ENCODE measurements at regions not wholly inside any gene's neighbourhood (a gene's known extent, or its start where the extent isn't known, plus 50 kb on each side); places are given as distances from the start of the nearest gene placed in this dataset.
"Not testable (repeated sequence)": the region's sequence is repeated elsewhere in the genome, so short reads cannot be mapped to it uniquely, and the experiment has no call there.

DNA sequence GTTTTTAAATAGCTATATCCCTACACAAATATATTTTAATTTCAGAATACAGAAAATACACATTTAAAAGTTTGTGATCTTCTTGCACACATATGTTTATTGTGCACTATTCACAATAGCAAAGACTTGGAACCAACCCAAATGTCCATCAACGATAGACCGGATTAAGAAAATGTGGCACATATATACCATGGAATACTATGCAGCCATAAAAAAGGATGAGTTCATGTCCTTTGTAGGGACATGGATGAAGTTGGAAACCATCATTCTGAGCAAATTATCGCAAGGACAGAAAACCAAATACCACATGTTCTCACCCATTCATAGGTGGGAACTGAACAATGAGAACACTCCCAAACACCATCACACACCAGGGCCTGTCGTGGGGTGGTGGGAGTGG, 266.9 kb upstream of the GK2 start:
- ATAC-seq (ENCODE audit: low read depth); H2AK5ac ChIP-seq (ENCODE audit: low read depth, low read length); H3K4me3 ChIP-seq (ENCODE audit: insufficient read depth, low read depth, low read length); H3K14ac ChIP-seq (replicated peaks; ENCODE audit: low read depth, low read length); H3K36me3 ChIP-seq (ENCODE audit: control insufficient read depth, insufficient read depth, low read length); H2AFZ ChIP-seq (replicated peaks; ENCODE audit: low read length, poor library complexity); intact Hi-C loops (cut with micrococcal nuclease); in situ Hi-C loops (cut with MboI; ENCODE audit: low sequenced_read_pairs); H4K5ac ChIP-seq (ENCODE audit: low read depth, low read length); dilution Hi-C loops (cut with HindIII; ENCODE audit: low sequenced_read_pairs, unreplicated experiment); H2BK15ac ChIP-seq (ENCODE audit: low read depth, low read length); H3K4me2 ChIP-seq (ENCODE audit: low read depth, low read length); H3K56ac ChIP-seq (ENCODE audit: extremely low read depth, insufficient read depth, low read length); H2BK20ac ChIP-seq (ENCODE audit: low read depth, low read length); POLR2A ChIA-PET (ENCODE audit: unreplicated experiment); H3K79me1 ChIP-seq (ENCODE audit: low read depth in 1 of 2, low read length in 2 of 2); H2BK120ac ChIP-seq (ENCODE audit: low read depth, low read length); H3K23ac ChIP-seq (ENCODE audit: low read depth, low read length); H3K9me3 ChIP-seq (ENCODE audit: control insufficient read depth, insufficient read depth, low read length); BruUV-seq (replicated peaks); H4K20me1 ChIP-seq (ENCODE audit: insufficient read depth, low read length); H3K9ac ChIP-seq (ENCODE audit: low read depth, low read length); H2BK5ac ChIP-seq (ENCODE audit: low read depth, low read length, poor library complexity, severe bottlenecking); H3K9me1 ChIP-seq (ENCODE audit: insufficient read depth, low read length); H4K91ac ChIP-seq (ENCODE audit: insufficient read depth, low read depth, low read length); DNase-seq; H2AK9ac ChIP-seq (replicated peaks; ENCODE audit: low read depth, low read length, poor library complexity); H3K27ac ChIP-seq (ENCODE audit: insufficient read depth, low read length); H3K27me3 ChIP-seq (ENCODE audit: control insufficient read depth, insufficient read depth, low read length); H3K18ac ChIP-seq (ENCODE audit: low read depth, low read length); H3K4me1 ChIP-seq (ENCODE audit: control insufficient read depth, insufficient read depth, low read length); H3K4ac ChIP-seq (ENCODE audit: low read depth, low read length); H4K8ac ChIP-seq (ENCODE audit: low read depth in 2 of 2, low read length in 2 of 2): not testable (repeated sequence)
- CTCF ChIA-PET: interaction anchor here (0.6 to 1.2 kb wide), 2 partner anchors 23 to 71 kb away, joined by 3 to 4 read pairs; no protein-coding TSS in a partner anchor
- no CpG with 5 or more reads among the region's 4 CpGs for WGBS, 2 experiments (ENCODE audit: extremely low coverage in 2 of 2, insufficient read length in 1 of 2)

All from IMR-90 (cell line).